Type B pancreatic cell (in vitro differentiated cells): ENCODE measurements at regions not wholly inside any gene's neighbourhood (a gene's known extent, or its start where the extent isn't known, plus 50 kb on each side); places are given as distances from the start of the nearest gene placed in this dataset.
"Not testable (repeated sequence)": the region's sequence is repeated elsewhere in the genome, so short reads cannot be mapped to it uniquely, and the experiment has no call there.

ENCODE experiments used
- DNase-seq: peaks from one replicate; pipeline ENCODE4 v3.0.0; 2021; ENCODE audit warnings: mixed read lengths; ENCODE audit not compliant: unreplicated experiment; ENCODE audit errors: extremely low spot score
- H3K27ac Mint-ChIP-seq: 2 replicates; pipeline ENCODE4 v1.8.0; 2021; ENCODE audit warnings: mild to moderate bottlenecking, mixed read lengths
- H3K27me3 Mint-ChIP-seq: 2 replicates; pipeline ENCODE4 v1.8.0; 2021; ENCODE audit warnings: mixed read lengths
- H3K36me3 Mint-ChIP-seq: 2 replicates; pipeline ENCODE4 v1.8.0; 2021; ENCODE audit warnings: mixed read lengths
- H3K4me1 Mint-ChIP-seq: one replicate; pipeline ENCODE4 v1.8.0; 2021; ENCODE audit warnings: mixed read lengths; ENCODE audit not compliant: unreplicated experiment
- H3K4me3 Mint-ChIP-seq: 2 replicates; pipeline ENCODE4 v1.8.0; 2021; ENCODE audit warnings: mild to moderate bottlenecking, mixed read lengths
- H3K9me3 Mint-ChIP-seq: 2 replicates; pipeline ENCODE4 v1.8.0; 2021; ENCODE audit warnings: mixed read lengths
- TF ChIP-seq, protein P1 (sequence below): fragments of 200-600 bp; sonication (generic); conservative IDR thresholded peaks from 2 replicates; pipeline ENCODE4 v1.5.0; 2021; ENCODE audit warnings: antibody characterized with exemption, mild to moderate bottlenecking

- no peak for DNase-seq
- no peaks in the 10 kb centered on the region for H3K4me1 Mint-ChIP-seq
- H3K27ac Mint-ChIP-seq, result no peak overlapping the region
- no peak overlapping the region for H3K4me3 Mint-ChIP-seq
- TF ChIP-seq, protein P1, sequence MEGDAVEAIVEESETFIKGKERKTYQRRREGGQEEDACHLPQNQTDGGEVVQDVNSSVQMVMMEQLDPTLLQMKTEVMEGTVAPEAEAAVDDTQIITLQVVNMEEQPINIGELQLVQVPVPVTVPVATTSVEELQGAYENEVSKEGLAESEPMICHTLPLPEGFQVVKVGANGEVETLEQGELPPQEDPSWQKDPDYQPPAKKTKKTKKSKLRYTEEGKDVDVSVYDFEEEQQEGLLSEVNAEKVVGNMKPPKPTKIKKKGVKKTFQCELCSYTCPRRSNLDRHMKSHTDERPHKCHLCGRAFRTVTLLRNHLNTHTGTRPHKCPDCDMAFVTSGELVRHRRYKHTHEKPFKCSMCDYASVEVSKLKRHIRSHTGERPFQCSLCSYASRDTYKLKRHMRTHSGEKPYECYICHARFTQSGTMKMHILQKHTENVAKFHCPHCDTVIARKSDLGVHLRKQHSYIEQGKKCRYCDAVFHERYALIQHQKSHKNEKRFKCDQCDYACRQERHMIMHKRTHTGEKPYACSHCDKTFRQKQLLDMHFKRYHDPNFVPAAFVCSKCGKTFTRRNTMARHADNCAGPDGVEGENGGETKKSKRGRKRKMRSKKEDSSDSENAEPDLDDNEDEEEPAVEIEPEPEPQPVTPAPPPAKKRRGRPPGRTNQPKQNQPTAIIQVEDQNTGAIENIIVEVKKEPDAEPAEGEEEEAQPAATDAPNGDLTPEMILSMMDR, result no peak
- no peaks in the 10 kb centered on the region for H3K9me3 Mint-ChIP-seq
- no peaks in the 10 kb centered on the region for H3K27me3 Mint-ChIP-seq
- H3K36me3 Mint-ChIP-seq, result no peaks in the 10 kb centered on the region
Observed at GRCh38 chr20:30281584-30282197, 975.8 kb upstream of the DEFB115 start.

- H3K27me3 Mint-ChIP-seq, H3K36me3 Mint-ChIP-seq, H3K4me3 Mint-ChIP-seq, H3K9me3 Mint-ChIP-seq, H3K4me1 Mint-ChIP-seq, H3K27ac Mint-ChIP-seq, DNase-seq: not testable (repeated sequence)
Observed at GRCh38 chr20:30283476-30284280, 973.8 kb upstream of the DEFB115 start.

GRCh38 chr20:30284281-30284905 is 973.1 kb upstream of the DEFB115 start:
- TF ChIP-seq, protein P1, result no peak
- no peaks in the 10 kb centered on the region for H3K9me3 Mint-ChIP-seq

GRCh38 chr20:30285677-30286076 is 971.8 kb upstream of the DEFB115 start:
- H3K4me3 Mint-ChIP-seq, result no peak overlapping the region
- H3K27ac Mint-ChIP-seq, result no peak overlapping the region
- H3K36me3 Mint-ChIP-seq, result no peaks in the 10 kb centered on the region
- no peak for DNase-seq
- TF ChIP-seq, protein P1, result no peak
- no peaks in the 10 kb centered on the region for H3K9me3 Mint-ChIP-seq
- H3K27me3 Mint-ChIP-seq, result no peaks in the 10 kb centered on the region
- no peaks in the 10 kb centered on the region for H3K4me1 Mint-ChIP-seq

More at GRCh38 chr20:30284281-30284905, 973.1 kb upstream of the DEFB115 start:
- H3K4me3 Mint-ChIP-seq, result no peak overlapping the region
- H3K36me3 Mint-ChIP-seq, result no peaks in the 10 kb centered on the region
- no peaks in the 10 kb centered on the region for H3K4me1 Mint-ChIP-seq
- H3K27ac Mint-ChIP-seq, result no peak overlapping the region
- H3K27me3 Mint-ChIP-seq, result no peaks in the 10 kb centered on the region
- no peak for DNase-seq

DNA sequence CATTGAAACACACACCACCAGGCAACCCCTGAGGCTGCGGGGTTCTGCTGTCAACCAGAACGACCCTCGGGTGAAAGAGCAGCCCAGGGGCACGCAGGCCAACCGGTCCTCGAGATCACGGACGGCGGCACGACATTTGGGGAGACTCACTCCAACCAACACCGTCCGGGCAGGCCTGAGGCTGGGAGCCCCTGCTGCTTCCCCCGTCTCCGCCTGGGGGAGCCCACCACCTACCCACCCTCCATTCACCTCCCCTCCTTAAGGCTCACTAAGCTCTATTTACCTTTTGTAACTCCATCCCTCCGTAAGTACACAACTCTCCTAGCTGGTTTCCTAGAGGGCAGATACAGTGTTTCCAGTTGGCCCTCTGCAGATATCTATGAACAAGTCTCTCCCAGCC is 971.3 kb upstream of the DEFB115 start:
- DNase-seq, result no peak
- Mint-ChIP-seq H3K4me3 (no peak overlapping the region), H3K9me3 (no peaks in the 10 kb centered on the region), H3K27me3 (no peaks in the 10 kb centered on the region), H3K36me3 (no peaks in the 10 kb centered on the region), H3K27ac (no peak overlapping the region), H3K4me1 (no peaks in the 10 kb centered on the region)
- TF ChIP-seq, protein P1, result no peak

- H3K4me3 Mint-ChIP-seq, DNase-seq, H3K27ac Mint-ChIP-seq, H3K36me3 Mint-ChIP-seq, H3K9me3 Mint-ChIP-seq, H3K4me1 Mint-ChIP-seq, H3K27me3 Mint-ChIP-seq: not testable (repeated sequence)
Observed at GRCh38 chr20:30287459-30287858, 970.0 kb upstream of the DEFB115 start.
